K562 (cell line): ENCODE measurements at regions not wholly inside any gene's neighbourhood (a gene's known extent, or its start where the extent isn't known, plus 50 kb on each side); places are given as distances from the start of the nearest gene placed in this dataset.

Experiments used
- ARNT ChIP-seq, 2 experiments: fragments of 450-650 bp; IDR thresholded peaks; 2 replicates each; pipeline ENCODE4 v1.6.1; 2016; ENCODE audit warnings: mild to moderate bottlenecking in 1 of 2
- DACH1 ChIP-seq: fragments of 450-650 bp; IDR thresholded peaks from 2 replicates; pipeline ENCODE4 v1.6.1; 2018; ENCODE audit not compliant: partially characterized antibody
- ELF1 ChIP-seq: fragments of 200-800 bp; sonication (Bioruptor generic); IDR thresholded peaks from 2 replicates; pipeline ENCODE4 v1.6.1; 2016; ENCODE audit warnings: missing genetic modification characterization, missing compliant biosample characterization
- EZH2 ChIP-seq: IDR thresholded peaks from 2 replicates; pipeline ENCODE4 v1.6.1; 2012; ENCODE audit warnings: low read depth, mild to moderate bottlenecking, inconsistent platforms, low read length, borderline replicate concordance
- HNRNPK ChIP-seq: fragments of 200-400 bp; formaldehyde crosslinking; IDR thresholded peaks from one replicate; pipeline ENCODE4 v1.6.1; 2018; ENCODE audit warnings: mild to moderate bottlenecking, low read depth, low read length; ENCODE audit not compliant: poor library complexity, severe bottlenecking
- MECOM ChIP-seq: fragments of 250-450 bp; sonication (Bioruptor Pico); IDR thresholded peaks from 2 replicates; pipeline ENCODE4 v1.8.0; 2022; ENCODE audit warnings: inconsistent platforms
- NR2C1 ChIP-seq, 2 experiments: fragments of 450-650 bp; IDR thresholded peaks; 2 replicates each; pipeline ENCODE4 v1.6.1; 2017; ENCODE audit warnings: mild to moderate bottlenecking in 2 of 2, antibody characterized with exemption in 1 of 2, inconsistent platforms in 1 of 2, missing compliant biosample characterization in 1 of 2, missing genetic modification characterization in 1 of 2
- POLR2B ChIP-seq: fragments of 450-650 bp; IDR thresholded peaks from 2 replicates; pipeline ENCODE4 v1.6.1; 2018; ENCODE audit warnings: low read depth; ENCODE audit not compliant: partially characterized antibody
- RFX7 ChIP-seq: fragments of 250-450 bp; sonication (Bioruptor Pico); IDR thresholded peaks from 2 replicates; pipeline ENCODE4 v1.5.1; 2021; ENCODE audit warnings: mild to moderate bottlenecking
- SMAD1 ChIP-seq: fragments of 150-350 bp; IDR thresholded peaks from 2 replicates; pipeline ENCODE4 v1.6.1; 2014; ENCODE audit warnings: low read length, low read depth; ENCODE audit not compliant: partially characterized antibody
- SP1 ChIP-seq: sonication (generic); formaldehyde crosslinking; IDR thresholded peaks from 2 replicates; pipeline ENCODE4 v1.8.1; 2022; ENCODE audit warnings: mild to moderate bottlenecking, missing genetic modification reagents
- ZFPM2 ChIP-seq: fragments of 250-450 bp; sonication (Bioruptor Pico); IDR thresholded peaks from 2 replicates; pipeline ENCODE4 v1.5.1; 2022; ENCODE audit warnings: mild to moderate bottlenecking
- ZNF175 ChIP-seq: fragments of 200-800 bp; sonication (Bioruptor generic); IDR thresholded peaks from 2 replicates; pipeline ENCODE4 v1.6.1; 2016; ENCODE audit warnings: low read depth, mild to moderate bottlenecking, missing genetic modification characterization, missing compliant biosample characterization
- ZNF324 ChIP-seq: fragments of 250-450 bp; sonication (Bioruptor Pico); IDR thresholded peaks from 2 replicates; pipeline ENCODE4 v1.4.0; 2020; ENCODE audit warnings: mild to moderate bottlenecking
- ZNF354B ChIP-seq: fragments of 250-450 bp; sonication (Bioruptor Pico); IDR thresholded peaks from 2 replicates; pipeline ENCODE4 v1.4.0; 2020
- ZNF589 ChIP-seq: fragments of 200-800 bp; sonication (Bioruptor generic); IDR thresholded peaks from 2 replicates; pipeline ENCODE4 v1.6.1; 2016; ENCODE audit warnings: low read depth, missing genetic modification characterization, missing compliant biosample characterization
- ZNF76 ChIP-seq: fragments of 250-450 bp; sonication (Bioruptor Pico); IDR thresholded peaks from 2 replicates; pipeline ENCODE4 v1.4.0; 2020; ENCODE audit warnings: mild to moderate bottlenecking, moderate library complexity, borderline replicate concordance
- TF ChIP-seq, protein P1 (sequence below): sonication (generic); formaldehyde crosslinking; IDR thresholded peaks from 2 replicates; pipeline ENCODE4 v1.8.0; 2022; ENCODE audit warnings: missing genetic modification reagents, mild to moderate bottlenecking, borderline replicate concordance
- TF ChIP-seq, protein P2 (sequence below): fragments of 450-650 bp; IDR thresholded peaks from 2 replicates; pipeline ENCODE4 v1.7.0; 2016; ENCODE audit warnings: borderline replicate concordance
- TF ChIP-seq, protein P3 (sequence below): fragments of 250-450 bp; sonication (Bioruptor Pico); IDR thresholded peaks from 2 replicates; pipeline ENCODE4 v1.8.0; 2021; ENCODE audit warnings: moderate library complexity, mild to moderate bottlenecking, inconsistent platforms
- TF ChIP-seq, protein P4 (sequence below): sonication (generic); formaldehyde crosslinking; IDR thresholded peaks from 2 replicates; pipeline ENCODE4 v1.9.0; 2022; ENCODE audit warnings: mild to moderate bottlenecking, missing genetic modification reagents
- TF ChIP-seq, protein P5 (sequence below), 2 experiments: fragments of 200-800 bp in 1 of 2; sonication (Bioruptor generic) in 1 of 2; sonication (generic) in 1 of 2; formaldehyde crosslinking in 1 of 2; IDR thresholded peaks in 1 of 2; conservative IDR thresholded peaks in 1 of 2; 2 replicates each; pipeline versions ENCODE4 v1.5.0 to v1.6.1; 2016 to 2020; ENCODE audit warnings: missing compliant biosample characterization in 1 of 2, missing genetic modification characterization in 1 of 2, missing genetic modification reagents in 1 of 2

DNA sequence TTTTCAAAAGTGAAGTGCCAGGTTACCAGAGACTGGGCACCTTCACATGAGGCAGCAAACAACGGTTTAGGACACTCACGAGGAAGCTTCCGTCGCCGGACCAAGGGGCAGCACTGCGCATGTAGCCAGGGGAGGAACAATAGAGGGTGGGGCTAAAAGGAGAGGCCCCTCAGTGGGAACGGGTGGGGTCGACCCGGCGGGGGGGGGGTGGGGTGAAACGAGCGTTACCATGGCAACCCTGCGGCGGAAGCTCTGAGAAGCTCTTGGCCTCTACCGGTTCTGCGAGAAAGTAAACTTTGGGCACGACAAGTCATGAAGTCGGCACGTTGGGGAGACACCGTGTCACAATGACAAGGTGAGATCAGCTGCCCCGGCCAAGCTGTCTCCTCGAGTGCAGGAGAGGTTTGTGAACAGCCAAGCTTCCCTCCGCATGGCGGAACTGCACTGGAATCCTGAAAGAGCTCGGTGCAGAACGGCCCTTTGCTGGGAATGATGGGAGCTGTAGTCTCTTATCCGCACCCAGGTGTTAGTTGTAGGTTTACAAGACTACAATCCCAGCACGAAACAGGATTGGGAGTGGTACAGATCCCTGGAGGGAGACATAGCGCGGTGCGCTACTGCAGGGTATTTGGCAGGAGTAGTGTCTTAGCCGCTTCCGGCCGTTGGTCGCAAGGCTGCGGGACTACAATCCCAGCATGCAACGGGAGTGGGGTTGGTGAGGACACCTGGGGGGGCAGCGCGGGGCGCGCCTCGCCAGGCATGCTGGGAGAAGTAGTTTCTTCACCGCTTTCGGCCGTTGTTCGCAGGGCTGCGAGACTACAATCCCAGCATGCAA, 72.8 kb upstream of the ZNF722 start (continued):
- TF ChIP-seq, protein P1, sequence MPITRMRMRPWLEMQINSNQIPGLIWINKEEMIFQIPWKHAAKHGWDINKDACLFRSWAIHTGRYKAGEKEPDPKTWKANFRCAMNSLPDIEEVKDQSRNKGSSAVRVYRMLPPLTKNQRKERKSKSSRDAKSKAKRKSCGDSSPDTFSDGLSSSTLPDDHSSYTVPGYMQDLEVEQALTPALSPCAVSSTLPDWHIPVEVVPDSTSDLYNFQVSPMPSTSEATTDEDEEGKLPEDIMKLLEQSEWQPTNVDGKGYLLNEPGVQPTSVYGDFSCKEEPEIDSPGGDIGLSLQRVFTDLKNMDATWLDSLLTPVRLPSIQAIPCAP (CRISPR knock-in tag) = no peak
- no peak for TF ChIP-seq SMAD1
- TF ChIP-seq, protein P2, sequence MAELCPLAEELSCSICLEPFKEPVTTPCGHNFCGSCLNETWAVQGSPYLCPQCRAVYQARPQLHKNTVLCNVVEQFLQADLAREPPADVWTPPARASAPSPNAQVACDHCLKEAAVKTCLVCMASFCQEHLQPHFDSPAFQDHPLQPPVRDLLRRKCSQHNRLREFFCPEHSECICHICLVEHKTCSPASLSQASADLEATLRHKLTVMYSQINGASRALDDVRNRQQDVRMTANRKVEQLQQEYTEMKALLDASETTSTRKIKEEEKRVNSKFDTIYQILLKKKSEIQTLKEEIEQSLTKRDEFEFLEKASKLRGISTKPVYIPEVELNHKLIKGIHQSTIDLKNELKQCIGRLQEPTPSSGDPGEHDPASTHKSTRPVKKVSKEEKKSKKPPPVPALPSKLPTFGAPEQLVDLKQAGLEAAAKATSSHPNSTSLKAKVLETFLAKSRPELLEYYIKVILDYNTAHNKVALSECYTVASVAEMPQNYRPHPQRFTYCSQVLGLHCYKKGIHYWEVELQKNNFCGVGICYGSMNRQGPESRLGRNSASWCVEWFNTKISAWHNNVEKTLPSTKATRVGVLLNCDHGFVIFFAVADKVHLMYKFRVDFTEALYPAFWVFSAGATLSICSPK = no peak
- TF ChIP-seq ZNF589 = 0 out of 2 replicates have a peak, but pooled peaks have one; percentile 48
- TF ChIP-seq ARNT (IDR thresholded peaks at IDR 0.05) = no peak
- TF ChIP-seq ZFPM2 (CRISPR knock-in tag) = no peak
- no peak for TF ChIP-seq DACH1
- TF ChIP-seq, protein P3, sequence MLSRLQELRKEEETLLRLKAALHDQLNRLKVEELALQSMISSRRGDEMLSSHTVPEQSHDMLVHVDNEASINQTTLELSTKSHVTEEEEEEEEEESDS (CRISPR knock-in tag) = no peak
- no peak for TF ChIP-seq SP1 (CRISPR knock-in tag)
- 0 out of 2 replicates have a peak, but pooled peaks have one; percentile 29 for TF ChIP-seq ZNF175
- no peak for TF ChIP-seq RFX7 (CRISPR knock-in tag)
- TF ChIP-seq POLR2B = no peak
- no peak for TF ChIP-seq EZH2
- no peak for TF ChIP-seq ZNF354B (CRISPR knock-in tag)
- peak; percentile 90 for TF ChIP-seq NR2C1 (IDR thresholded peaks at IDR 0.05)
- TF ChIP-seq NR2C1 (tag; IDR thresholded peaks at IDR 0.05) = peak; percentile 94
- TF ChIP-seq ZNF324 = no peak
- TF ChIP-seq, protein P4, sequence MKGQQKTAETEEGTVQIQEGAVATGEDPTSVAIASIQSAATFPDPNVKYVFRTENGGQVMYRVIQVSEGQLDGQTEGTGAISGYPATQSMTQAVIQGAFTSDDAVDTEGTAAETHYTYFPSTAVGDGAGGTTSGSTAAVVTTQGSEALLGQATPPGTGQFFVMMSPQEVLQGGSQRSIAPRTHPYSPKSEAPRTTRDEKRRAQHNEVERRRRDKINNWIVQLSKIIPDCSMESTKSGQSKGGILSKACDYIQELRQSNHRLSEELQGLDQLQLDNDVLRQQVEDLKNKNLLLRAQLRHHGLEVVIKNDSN (CRISPR knock-in tag) = no peak
- TF ChIP-seq ZNF76 = peak; percentile 67; the same call in 1 of the 2 replicates
- TF ChIP-seq ELF1 (tag) = no peak; the same call in 1 of the 2 replicates
- TF ChIP-seq, protein P5, sequence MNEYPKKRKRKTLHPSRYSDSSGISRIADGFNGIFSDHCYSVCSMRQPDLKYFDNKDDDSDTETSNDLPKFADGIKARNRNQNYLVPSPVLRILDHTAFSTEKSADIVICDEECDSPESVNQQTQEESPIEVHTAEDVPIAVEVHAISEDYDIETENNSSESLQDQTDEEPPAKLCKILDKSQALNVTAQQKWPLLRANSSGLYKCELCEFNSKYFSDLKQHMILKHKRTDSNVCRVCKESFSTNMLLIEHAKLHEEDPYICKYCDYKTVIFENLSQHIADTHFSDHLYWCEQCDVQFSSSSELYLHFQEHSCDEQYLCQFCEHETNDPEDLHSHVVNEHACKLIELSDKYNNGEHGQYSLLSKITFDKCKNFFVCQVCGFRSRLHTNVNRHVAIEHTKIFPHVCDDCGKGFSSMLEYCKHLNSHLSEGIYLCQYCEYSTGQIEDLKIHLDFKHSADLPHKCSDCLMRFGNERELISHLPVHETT (CRISPR knock-in tag; conservative IDR thresholded peaks at IDR 0.05 in 1 of 2, IDR thresholded peaks at IDR 0.05 in 1 of 2) = no peak
- TF ChIP-seq HNRNPK = no peak
- no peak for TF ChIP-seq MECOM
